Smooth muscle cell (in vitro differentiated cells): ENCODE measurements at regions not wholly inside any gene's neighbourhood (a gene's known extent, or its start where the extent isn't known, plus 50 kb on each side); places are given as distances from the start of the nearest gene placed in this dataset.
A peak's percentile ranks its signal among the peaks of the same experiment; 100 is the strongest.

ENCODE experiments used
- DNase-seq: peaks from one replicate; lab custom pipeline; 2025; ENCODE audit not compliant: unreplicated experiment; lab: John Stamatoyannopoulos, UW
- H2AFZ ChIP-seq: fragments of 200-600 bp; sonication (generic); 2 replicates; pipeline ENCODE4 v1.6.0; 2016; ENCODE audit warnings: antibody characterized with exemption, low read depth, mild to moderate bottlenecking
- H3F3A ChIP-seq: fragments of 200-600 bp; sonication (generic); 2 replicates; pipeline ENCODE4 v1.6.0; 2017; ENCODE audit warnings: antibody characterized with exemption, low read depth
- H3K27ac ChIP-seq: fragments of 200-600 bp; sonication (generic); 2 replicates; pipeline ENCODE4 v1.5.1; 2016; ENCODE audit warnings: low read depth, mild to moderate bottlenecking
- H3K27me3 ChIP-seq: fragments of 200-600 bp; sonication (generic); 2 replicates; pipeline ENCODE4 v1.6.1; 2016; ENCODE audit warnings: low read depth, mild to moderate bottlenecking
- H3K36me3 ChIP-seq: fragments of 200-600 bp; sonication (generic); 2 replicates; pipeline ENCODE4 v1.5.1; 2016; ENCODE audit warnings: low read depth
- H3K4me1 ChIP-seq: fragments of 200-600 bp; sonication (generic); 2 replicates; pipeline ENCODE4 v1.5.1; 2016; ENCODE audit warnings: low read depth
- H3K4me2 ChIP-seq: fragments of 200-600 bp; sonication (generic); 2 replicates; pipeline ENCODE4 v1.6.0; 2016; ENCODE audit warnings: mild to moderate bottlenecking
- H3K4me3 ChIP-seq: fragments of 200-600 bp; sonication (generic); 2 replicates; pipeline ENCODE4 v1.5.1; 2016; ENCODE audit warnings: mild to moderate bottlenecking
- H3K79me2 ChIP-seq: fragments of 200-600 bp; sonication (generic); 2 replicates; pipeline ENCODE4 v1.6.0; 2016; ENCODE audit warnings: low read depth, mild to moderate bottlenecking
- H3K9ac ChIP-seq: fragments of 200-600 bp; sonication (generic); 2 replicates; pipeline ENCODE4 v1.6.0; 2016; ENCODE audit warnings: low read depth
- H3K9me3 ChIP-seq: fragments of 200-600 bp; sonication (generic); replicated peaks from 2 replicates; pipeline ENCODE4 v1.5.1; 2016; ENCODE audit warnings: low read depth
- H4K20me1 ChIP-seq: fragments of 200-600 bp; sonication (generic); 2 replicates; pipeline ENCODE4 v1.6.0; 2016; ENCODE audit warnings: low read depth
- whole genome bisulfite sequencing: methylation state at CpG from one replicate; pipeline ENCODE4 v1.1.7; 2016; ENCODE audit warnings: low lambda C conversion rate; 5-methylcytosine and 5-hydroxymethylcytosine counted together
- TF ChIP-seq, protein P1 (sequence below): fragments of 200-600 bp; sonication (generic); IDR thresholded peaks from 2 replicates; pipeline ENCODE4 v1.5.1; 2017; ENCODE audit warnings: borderline replicate concordance, mild to moderate bottlenecking, antibody characterized with exemption; ENCODE audit not compliant: insufficient read depth, poor library complexity, severe bottlenecking

GRCh38 chr11:103779054-103779453, 257.4 kb upstream of the DDI1 start:
- no peaks in the 10 kb centered on the region for H3K36me3 ChIP-seq
- H3K79me2 ChIP-seq = no peaks in the 10 kb centered on the region
- TF ChIP-seq, protein P1, sequence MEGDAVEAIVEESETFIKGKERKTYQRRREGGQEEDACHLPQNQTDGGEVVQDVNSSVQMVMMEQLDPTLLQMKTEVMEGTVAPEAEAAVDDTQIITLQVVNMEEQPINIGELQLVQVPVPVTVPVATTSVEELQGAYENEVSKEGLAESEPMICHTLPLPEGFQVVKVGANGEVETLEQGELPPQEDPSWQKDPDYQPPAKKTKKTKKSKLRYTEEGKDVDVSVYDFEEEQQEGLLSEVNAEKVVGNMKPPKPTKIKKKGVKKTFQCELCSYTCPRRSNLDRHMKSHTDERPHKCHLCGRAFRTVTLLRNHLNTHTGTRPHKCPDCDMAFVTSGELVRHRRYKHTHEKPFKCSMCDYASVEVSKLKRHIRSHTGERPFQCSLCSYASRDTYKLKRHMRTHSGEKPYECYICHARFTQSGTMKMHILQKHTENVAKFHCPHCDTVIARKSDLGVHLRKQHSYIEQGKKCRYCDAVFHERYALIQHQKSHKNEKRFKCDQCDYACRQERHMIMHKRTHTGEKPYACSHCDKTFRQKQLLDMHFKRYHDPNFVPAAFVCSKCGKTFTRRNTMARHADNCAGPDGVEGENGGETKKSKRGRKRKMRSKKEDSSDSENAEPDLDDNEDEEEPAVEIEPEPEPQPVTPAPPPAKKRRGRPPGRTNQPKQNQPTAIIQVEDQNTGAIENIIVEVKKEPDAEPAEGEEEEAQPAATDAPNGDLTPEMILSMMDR = no peak
- no peaks in the 10 kb centered on the region for H4K20me1 ChIP-seq
- no peaks in the 10 kb centered on the region for H3K27me3 ChIP-seq
- no peak for DNase-seq
- H3K4me3 ChIP-seq = no peak overlapping the region
- 86% methylated on average over 1 of the region's 1 CpG for WGBS
- peak overlapping the region; percentile 10 for H3K27ac ChIP-seq
- H3K9me3 ChIP-seq = no peaks in the 10 kb centered on the region
- H3F3A ChIP-seq = peaks cover 4% of the 10 kb centered on the region
- H3K4me1 ChIP-seq = no peaks in the 10 kb centered on the region
- H2AFZ ChIP-seq = no peak overlapping the region
- H3K9ac ChIP-seq = no peak overlapping the region
- H3K4me2 ChIP-seq = no peak overlapping the region

- peaks cover 12% of the 10 kb centered on the region for H3K9me3 ChIP-seq
Measured at GRCh38 chr11:103789952-103790351, 246.5 kb upstream of the DDI1 start.

DNA sequence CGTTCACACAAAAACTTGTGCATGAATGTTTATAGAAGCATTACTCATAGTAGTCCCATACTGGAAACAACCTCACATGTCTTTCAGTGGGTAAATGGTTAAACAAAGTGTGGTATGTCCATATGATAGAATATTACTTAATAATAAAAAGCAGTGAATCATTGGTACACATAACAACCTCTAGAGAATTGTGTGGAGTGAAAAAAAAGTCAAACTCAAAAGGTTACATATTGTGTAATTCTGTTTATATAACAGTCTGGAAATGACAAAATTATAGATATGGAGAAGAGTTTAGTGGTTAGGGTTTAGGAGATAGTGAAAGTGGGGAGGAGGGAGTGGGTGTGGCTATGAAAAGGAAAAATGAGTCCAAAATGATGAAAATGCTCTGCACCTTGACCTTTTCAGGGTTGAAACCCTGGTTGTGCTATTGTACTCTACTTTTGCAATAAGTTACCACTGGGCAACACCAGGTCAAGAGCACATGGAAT, 243.4 kb upstream of the DDI1 start:
- H3F3A ChIP-seq = peaks cover 24% of the 10 kb centered on the region
- no peaks in the 10 kb centered on the region for H3K79me2 ChIP-seq
- H3K27me3 ChIP-seq = no peaks in the 10 kb centered on the region
- no peaks in the 10 kb centered on the region for H3K36me3 ChIP-seq
- TF ChIP-seq, protein P1 = no peak
- no peaks in the 10 kb centered on the region for H4K20me1 ChIP-seq
- no peak overlapping the region for H3K4me2 ChIP-seq
- H3K9ac ChIP-seq = no peak overlapping the region
- H2AFZ ChIP-seq = no peak overlapping the region
- no peak overlapping the region for H3K4me3 ChIP-seq
- DNase-seq = no peak
- no peak overlapping the region for H3K27ac ChIP-seq
- H3K9me3 ChIP-seq = peaks cover 6% of the 10 kb centered on the region
- WGBS = 50% methylated on average over 1 of the region's 1 CpG
- no peaks in the 10 kb centered on the region for H3K4me1 ChIP-seq

More at GRCh38 chr11:103789952-103790351, 246.5 kb upstream of the DDI1 start:
- no peak overlapping the region for H3K9ac ChIP-seq
- H4K20me1 ChIP-seq = no peaks in the 10 kb centered on the region
- H3K27ac ChIP-seq = no peak overlapping the region
- H3F3A ChIP-seq = no peaks in the 10 kb centered on the region
- H2AFZ ChIP-seq = no peak overlapping the region
- H3K4me1 ChIP-seq = no peaks in the 10 kb centered on the region
- H3K27me3 ChIP-seq = no peaks in the 10 kb centered on the region
- no peak for DNase-seq
- no peak overlapping the region for H3K4me3 ChIP-seq
- peaks cover under 1% of the 10 kb centered on the region for H3K36me3 ChIP-seq
- H3K79me2 ChIP-seq = no peaks in the 10 kb centered on the region
- TF ChIP-seq, protein P1 = no peak
- no peak overlapping the region for H3K4me2 ChIP-seq

DNA sequence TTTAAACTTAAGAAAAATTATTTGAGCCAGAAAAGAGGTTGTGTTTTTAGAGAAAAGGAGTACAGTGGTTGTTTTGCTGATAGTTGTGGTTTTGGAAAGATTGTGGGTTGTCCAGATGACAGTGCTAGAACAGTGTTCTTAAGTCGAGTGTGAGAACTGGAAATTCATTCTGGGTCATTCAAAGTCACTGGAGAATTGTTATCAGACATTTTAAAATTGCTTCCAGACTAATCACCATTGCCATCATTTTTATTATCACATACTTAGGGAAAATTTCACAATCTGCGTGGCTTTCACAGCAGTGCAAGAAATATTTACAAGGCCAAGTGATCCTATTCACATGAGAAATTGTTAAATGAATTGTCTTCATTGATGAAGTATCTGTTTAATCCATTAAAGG, 242.2 kb upstream of the DDI1 start:
- Histone ChIP-seq H4K20me1 (no peaks in the 10 kb centered on the region), H3K27me3 (no peaks in the 10 kb centered on the region), H3K9me3 (peaks cover 6% of the 10 kb centered on the region), H3K79me2 (no peaks in the 10 kb centered on the region), H3F3A (peaks cover 31% of the 10 kb centered on the region), H3K9ac (no peak overlapping the region), H2AFZ (no peak overlapping the region), H3K4me1 (no peaks in the 10 kb centered on the region), H3K36me3 (no peaks in the 10 kb centered on the region), H3K27ac (peak overlapping the region; percentile 22), H3K4me2 (peak overlapping the region; percentile 23), H3K4me3 (no peak overlapping the region)
- no peak for DNase-seq
- 7% methylated on average over 2 of the region's 2 CpGs for WGBS
- TF ChIP-seq, protein P1 = no peak
